Panc1 (cell line): ENCODE measurements at regions not wholly inside any gene's neighbourhood (a gene's known extent, or its start where the extent isn't known, plus 50 kb on each side); places are given as distances from the start of the nearest gene placed in this dataset.

ENCODE experiments used
- CTCF ChIP-seq: fragments of 450-650 bp; IDR thresholded peaks from 2 replicates; pipeline ENCODE4 v1.5.1; 2017; ENCODE audit warnings: mild to moderate bottlenecking
- REST ChIP-seq, 2 experiments: IDR thresholded peaks; 2 replicates each; pipeline ENCODE4 v1.6.1; 2011 to 2012; ENCODE audit warnings: low read depth in 2 of 2, control low read depth in 1 of 2, low read length in 1 of 2, mild to moderate bottlenecking in 1 of 2, moderate library complexity in 1 of 2; ENCODE audit not compliant: insufficient read depth in 1 of 2
- TCF7L2 ChIP-seq: IDR thresholded peaks from 2 replicates; pipeline ENCODE4 v1.6.1; 2011; ENCODE audit warnings: mild to moderate bottlenecking, low read depth, low read length, inconsistent platforms

GRCh38 chr9:107751567-107752210 is 262.1 kb upstream of the KLF4 start:
- TF ChIP-seq CTCF = no peak
- TF ChIP-seq REST (IDR thresholded peaks at IDR 0.05; ENCODE audit: insufficient read depth in 1 of 2, low read depth in 2 of 2, low read length in 1 of 2) = no peak
- TF ChIP-seq TCF7L2 = no peak
